ENCODE measurements at regions not wholly inside any gene's neighbourhood (a gene's known extent, or its start where the extent isn't known, plus 50 kb on each side); places are given as distances from the start of the nearest gene placed in this dataset.

- DNase-seq (no peak), ATAC-seq (no peak)
- intact Hi-C loops (cut with micrococcal nuclease), result no loop called here
These were observed 51.7 kb upstream of the ZNF536 start for GRCh38 chr19:30320466-30320865.

- no peak for ATAC-seq
- intact Hi-C loops (cut with micrococcal nuclease), result no loop called here
- DNase-seq, result no peak
These were observed 51.3 kb upstream of the ZNF536 start for GRCh38 chr19:30320916-30321315.

Measured in left ventricle myocardium superior (tissue), 1 donor.